Activated CD4-positive, alpha-beta T cell treated with anti-CD3 and anti-CD28 coated beads for 36 hours (primary cell): ENCODE measurements at regions not wholly inside any gene's neighbourhood (a gene's known extent, or its start where the extent isn't known, plus 50 kb on each side); places are given as distances from the start of the nearest gene placed in this dataset.
"Not testable (repeated sequence)": the region's sequence is repeated elsewhere in the genome, so short reads cannot be mapped to it uniquely, and the experiment has no call there.

Source experiments
- ATAC-seq: fragments of 200-7000 bp; cut with Tn5 transposase; one replicate; pipeline ENCODE4 v1.10.0; 2021; ENCODE audit warnings: mild to moderate bottlenecking, moderate library complexity
- CTCF ChIA-PET: fragments of 350-600 bp; sonication (Branson Sonifier 250); formaldehyde crosslinking; loops from one replicate; lab custom pipeline; 2021; ENCODE audit warnings: antibody characterized with exemption; lab: Charles Lee
- POLR2A ChIA-PET: fragments of 350-600 bp; sonication (Branson Sonifier 250); formaldehyde crosslinking; loops from one replicate; lab custom pipeline; 2021; ENCODE audit warnings: antibody characterized with exemption, inconsistent platforms; lab: Charles Lee
- DNase-seq: peaks from one replicate; pipeline ENCODE4 v3.0.0-alpha.2; 2020
- H3K27ac Mint-ChIP-seq: one replicate; pipeline ENCODE4 v1.8.0; 2021; ENCODE audit warnings: mixed read lengths
- H3K27me3 Mint-ChIP-seq: one replicate; pipeline ENCODE4 v1.8.0; 2021; ENCODE audit warnings: mixed read lengths
- H3K36me3 Mint-ChIP-seq: one replicate; pipeline ENCODE4 v1.8.0; 2021; ENCODE audit warnings: low read depth, mixed read lengths
- H3K4me1 Mint-ChIP-seq: one replicate; pipeline ENCODE4 v1.8.0; 2021; ENCODE audit warnings: mixed read lengths
- H3K4me3 Mint-ChIP-seq: one replicate; pipeline ENCODE4 v1.8.0; 2021; ENCODE audit warnings: mild to moderate bottlenecking, moderate library complexity, mixed read lengths
- H3K9me3 Mint-ChIP-seq: one replicate; pipeline ENCODE4 v1.8.0; 2021; ENCODE audit warnings: low read depth, mixed read lengths
- intact Hi-C, 2 experiments: fragments of 100-400 bp; cut with DNase I in 1 of 2; cut with micrococcal nuclease in 1 of 2; formaldehyde crosslinking; loops; one replicate each; pipeline versions ENCODE4 v1.14.2 to v1.15.1; 2022 to 2024; cut with DNase I, micrococcal nuclease

- ATAC-seq (no peak), DNase-seq (no peak)
- no peak overlapping the region for H3K27ac Mint-ChIP-seq
- no peaks in the 10 kb centered on the region for H3K4me1 Mint-ChIP-seq
- POLR2A ChIA-PET = no interaction called here
- no peak overlapping the region for H3K4me3 Mint-ChIP-seq
- intact Hi-C loops = no loop called here
- H3K27me3 Mint-ChIP-seq = peaks cover 8% of the 10 kb centered on the region
- no peaks in the 10 kb centered on the region for H3K9me3 Mint-ChIP-seq
- H3K36me3 Mint-ChIP-seq = no peaks in the 10 kb centered on the region
- CTCF ChIA-PET = no interaction called here
These were observed 84.7 kb upstream of the SLIT3 start for GRCh38 chr5:169385636-169386035.

GRCh38 chr5:169384661-169385060, 83.7 kb upstream of the SLIT3 start:
- H3K27ac Mint-ChIP-seq = no peak overlapping the region
- POLR2A ChIA-PET = no interaction called here
- H3K4me3 Mint-ChIP-seq = no peak overlapping the region
- ATAC-seq = no peak
- intact Hi-C loops = no loop called here
- H3K36me3 Mint-ChIP-seq = no peaks in the 10 kb centered on the region
- CTCF ChIA-PET = no interaction called here
- no peaks in the 10 kb centered on the region for H3K4me1 Mint-ChIP-seq
- no peak for DNase-seq
- H3K27me3 Mint-ChIP-seq = peaks cover 6% of the 10 kb centered on the region
- peaks cover 2% of the 10 kb centered on the region for H3K9me3 Mint-ChIP-seq

GRCh38 chr5:169374761-169375160, 73.8 kb upstream of the SLIT3 start:
- Mint-ChIP-seq H3K36me3 (no peaks in the 10 kb centered on the region), H3K27ac (no peak overlapping the region), H3K27me3 (no peaks in the 10 kb centered on the region), H3K9me3 (peaks cover 4% of the 10 kb centered on the region), H3K4me3 (no peak overlapping the region), H3K4me1 (no peaks in the 10 kb centered on the region)
- CTCF ChIA-PET = no interaction called here
- POLR2A ChIA-PET = no interaction called here
- ATAC-seq (no peak), DNase-seq (no peak)
- intact Hi-C loops = no loop called here

GRCh38 chr5:169374111-169374510, 73.2 kb upstream of the SLIT3 start:
- Mint-ChIP-seq H3K27me3 (no peaks in the 10 kb centered on the region), H3K9me3 (no peaks in the 10 kb centered on the region), H3K36me3 (no peaks in the 10 kb centered on the region), H3K4me3 (no peak overlapping the region), H3K27ac (no peak overlapping the region), H3K4me1 (no peaks in the 10 kb centered on the region)
- CTCF ChIA-PET = no interaction called here
- DNase-seq (no peak), ATAC-seq (no peak)
- POLR2A ChIA-PET = no interaction called here
- intact Hi-C loops = no loop called here

- H3K27me3 Mint-ChIP-seq, POLR2A ChIA-PET, intact Hi-C loops, ATAC-seq, H3K36me3 Mint-ChIP-seq, H3K9me3 Mint-ChIP-seq, H3K4me3 Mint-ChIP-seq, CTCF ChIA-PET, H3K27ac Mint-ChIP-seq, H3K4me1 Mint-ChIP-seq, DNase-seq: not testable (repeated sequence)
These were observed 70.9 kb upstream of the SLIT3 start for GRCh38 chr5:169371801-169372200.

- no peak for ATAC-seq
- no peaks in the 10 kb centered on the region for H3K4me1 Mint-ChIP-seq
These were observed 68.2 kb upstream of the SLIT3 start for GRCh38 chr5:169369130-169369529.

GRCh38 chr5:169367861-169368260, 66.9 kb upstream of the SLIT3 start:
- no peaks in the 10 kb centered on the region for H3K4me1 Mint-ChIP-seq
- intact Hi-C loops = no loop called here
- ChIA-PET POLR2A (no interaction called here), CTCF (interaction anchor here (0.6 kb wide), 1 partner anchor 70 kb away, joined by 3 read pairs; no protein-coding TSS in a partner anchor)
- H3K27ac Mint-ChIP-seq = no peak overlapping the region
- H3K4me3 Mint-ChIP-seq = no peak overlapping the region
- DNase-seq (no peak), ATAC-seq (no peak)
- H3K36me3 Mint-ChIP-seq = no peaks in the 10 kb centered on the region
- H3K27me3 Mint-ChIP-seq = peaks cover 14% of the 10 kb centered on the region
- H3K9me3 Mint-ChIP-seq = no peaks in the 10 kb centered on the region

More at GRCh38 chr5:169369130-169369529, 68.2 kb upstream of the SLIT3 start:
- intact Hi-C loops = no loop called here
- peaks cover 14% of the 10 kb centered on the region for H3K27me3 Mint-ChIP-seq
- H3K9me3 Mint-ChIP-seq = no peaks in the 10 kb centered on the region
- no peak overlapping the region for H3K4me3 Mint-ChIP-seq
- CTCF ChIA-PET = no interaction called here
- POLR2A ChIA-PET = no interaction called here
- DNase-seq = no peak
- no peak overlapping the region for H3K27ac Mint-ChIP-seq
- H3K36me3 Mint-ChIP-seq = no peaks in the 10 kb centered on the region

- H3K27ac Mint-ChIP-seq = no peak overlapping the region
- no peaks in the 10 kb centered on the region for H3K9me3 Mint-ChIP-seq
- H3K4me3 Mint-ChIP-seq = no peak overlapping the region
- ChIA-PET POLR2A (no interaction called here), CTCF (no interaction called here)
- ATAC-seq (no peak), DNase-seq (no peak)
- no peaks in the 10 kb centered on the region for H3K4me1 Mint-ChIP-seq
- peaks cover 17% of the 10 kb centered on the region for H3K27me3 Mint-ChIP-seq
- intact Hi-C loops = no loop called here
- H3K36me3 Mint-ChIP-seq = no peaks in the 10 kb centered on the region
These were observed 56.4 kb upstream of the SLIT3 start for GRCh38 chr5:169357291-169357690.

- no peak overlapping the region for H3K4me3 Mint-ChIP-seq
- no peak for ATAC-seq
- no peaks in the 10 kb centered on the region for H3K9me3 Mint-ChIP-seq
- POLR2A ChIA-PET = no interaction called here
- H3K36me3 Mint-ChIP-seq = no peaks in the 10 kb centered on the region
- H3K4me1 Mint-ChIP-seq = no peaks in the 10 kb centered on the region
- intact Hi-C loops = no loop called here
- H3K27ac Mint-ChIP-seq = no peak overlapping the region
- CTCF ChIA-PET = no interaction called here
- peaks cover 17% of the 10 kb centered on the region for H3K27me3 Mint-ChIP-seq
- DNase-seq = no peak
These were observed 55.9 kb upstream of the SLIT3 start for GRCh38 chr5:169356811-169357210.

- no peak for ATAC-seq
- Mint-ChIP-seq H3K27ac (no peak overlapping the region), H3K27me3 (peaks cover 17% of the 10 kb centered on the region), H3K4me3 (no peak overlapping the region), H3K36me3 (no peaks in the 10 kb centered on the region), H3K4me1 (no peaks in the 10 kb centered on the region), H3K9me3 (no peaks in the 10 kb centered on the region)
- intact Hi-C loops = no loop called here
- POLR2A ChIA-PET = no interaction called here
- CTCF ChIA-PET = no interaction called here
- no peak for DNase-seq
These were observed 55.2 kb upstream of the SLIT3 start for GRCh38 chr5:169356181-169356580.

GRCh38 chr5:169354921-169355320, 54.0 kb upstream of the SLIT3 start:
- no peak overlapping the region for H3K4me3 Mint-ChIP-seq
- ChIA-PET CTCF (no interaction called here), POLR2A (no interaction called here)
- ATAC-seq (no peak), DNase-seq (no peak)
- H3K9me3 Mint-ChIP-seq = no peaks in the 10 kb centered on the region
- intact Hi-C loops = no loop called here
- H3K4me1 Mint-ChIP-seq = no peaks in the 10 kb centered on the region
- no peaks in the 10 kb centered on the region for H3K36me3 Mint-ChIP-seq
- H3K27ac Mint-ChIP-seq = no peak overlapping the region
- H3K27me3 Mint-ChIP-seq = peaks cover 16% of the 10 kb centered on the region

GRCh38 chr5:169354263-169354662, 53.3 kb upstream of the SLIT3 start:
- POLR2A ChIA-PET = no interaction called here
- CTCF ChIA-PET = no interaction called here

GRCh38 chr5:169352901-169353300, 52.0 kb upstream of the SLIT3 start:
- ChIA-PET CTCF (interaction anchor here (0.8 kb wide), 1 partner anchor 20 kb away, joined by 4 read pairs; no protein-coding TSS in a partner anchor), POLR2A (no interaction called here)
- Mint-ChIP-seq H3K4me3 (no peak overlapping the region), H3K27me3 (peaks cover 19% of the 10 kb centered on the region), H3K27ac (no peak overlapping the region), H3K9me3 (no peaks in the 10 kb centered on the region), H3K4me1 (no peaks in the 10 kb centered on the region), H3K36me3 (no peaks in the 10 kb centered on the region)
- intact Hi-C loops = no loop called here
- DNase-seq = no peak
- no peak for ATAC-seq

More at GRCh38 chr5:169354263-169354662, 53.3 kb upstream of the SLIT3 start:
- ATAC-seq (no peak), DNase-seq (no peak)
- H3K27me3 Mint-ChIP-seq = peaks cover 19% of the 10 kb centered on the region
- H3K4me1 Mint-ChIP-seq = no peaks in the 10 kb centered on the region
- H3K27ac Mint-ChIP-seq = no peak overlapping the region
- H3K36me3 Mint-ChIP-seq = no peaks in the 10 kb centered on the region
- no peak overlapping the region for H3K4me3 Mint-ChIP-seq
- H3K9me3 Mint-ChIP-seq = no peaks in the 10 kb centered on the region
- intact Hi-C loops = no loop called here
